NCI-H446 treated with DMSO at 0.1 percent for 48 hours (cell line): ENCODE measurements at regions not wholly inside any gene's neighbourhood (a gene's known extent, or its start where the extent isn't known, plus 50 kb on each side); places are given as distances from the start of the nearest gene placed in this dataset.

Experiments
- DNase-seq: peaks from one replicate; lab custom pipeline; 2025; lab: John Stamatoyannopoulos, UW

- DNase-seq, result no peak
Observed at GRCh38 chr2:196439760-196440159, 199.8 kb upstream of the CCDC150 start.

DNA sequence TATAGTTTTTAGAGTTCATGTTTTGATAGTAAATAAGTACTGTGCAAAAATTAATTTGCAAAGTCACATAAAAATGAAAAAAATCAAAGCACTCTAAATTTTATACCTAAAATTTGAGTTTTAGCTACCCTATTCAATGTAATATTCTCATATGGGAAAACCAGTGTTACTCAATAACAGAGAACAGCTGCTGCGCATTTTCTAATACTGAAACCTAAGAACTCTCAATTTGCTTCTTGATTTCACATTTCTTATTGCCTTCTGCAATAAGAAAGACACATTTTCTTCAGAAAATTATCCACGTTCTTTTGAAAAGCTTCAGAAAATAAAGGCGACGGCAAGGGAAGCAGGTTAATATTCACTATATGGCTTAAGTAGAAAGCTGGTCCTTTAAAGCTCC, 199.1 kb upstream of the CCDC150 start:
- DNase-seq, result no peak

- DNase-seq, result no peak
Observed at GRCh38 chr2:196441527-196441926, 198.0 kb upstream of the CCDC150 start.

GRCh38 chr2:196442211-196442610, 197.3 kb upstream of the CCDC150 start:
- DNase-seq, result no peak

GRCh38 chr2:196444442-196444841, 195.1 kb upstream of the CCDC150 start:
- DNase-seq, result no peak

- DNase-seq, result no peak
Observed at GRCh38 chr2:196445991-196446390, 193.5 kb upstream of the CCDC150 start.

DNA sequence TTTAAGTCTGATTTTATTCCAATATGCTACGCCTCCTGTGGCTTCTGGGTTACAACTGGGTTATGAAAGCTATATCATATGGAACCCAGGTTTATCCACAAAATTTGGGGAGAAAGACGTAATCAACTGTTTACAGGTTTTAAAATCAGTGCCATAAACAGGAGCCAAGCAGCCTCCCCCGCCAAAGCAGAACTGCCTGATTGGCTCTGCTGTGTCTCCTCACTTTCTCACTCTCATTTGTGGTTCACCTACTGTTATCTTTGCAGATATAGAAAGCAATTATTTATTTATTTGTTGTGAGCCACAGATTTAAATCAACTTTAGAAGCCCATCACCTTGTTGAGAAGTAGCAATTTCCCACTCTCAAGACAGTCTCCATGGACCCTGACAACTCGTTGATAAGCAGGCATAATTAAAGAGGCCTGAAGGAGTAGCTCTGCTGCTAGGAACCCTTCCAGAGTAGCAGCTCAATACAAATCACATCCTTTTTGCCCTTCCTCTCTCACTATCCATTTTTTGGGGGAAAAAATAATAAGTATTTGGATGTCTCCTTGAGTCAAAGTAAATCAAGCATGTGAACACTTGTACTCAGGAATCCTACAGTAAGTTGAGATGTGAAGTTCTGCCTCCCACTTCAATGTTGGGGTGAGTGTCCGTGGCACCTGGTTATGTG, 191.0 kb upstream of the CCDC150 start:
- no peak for DNase-seq

GRCh38 chr2:196449083-196449482, 190.4 kb upstream of the CCDC150 start:
- no peak for DNase-seq

DNA sequence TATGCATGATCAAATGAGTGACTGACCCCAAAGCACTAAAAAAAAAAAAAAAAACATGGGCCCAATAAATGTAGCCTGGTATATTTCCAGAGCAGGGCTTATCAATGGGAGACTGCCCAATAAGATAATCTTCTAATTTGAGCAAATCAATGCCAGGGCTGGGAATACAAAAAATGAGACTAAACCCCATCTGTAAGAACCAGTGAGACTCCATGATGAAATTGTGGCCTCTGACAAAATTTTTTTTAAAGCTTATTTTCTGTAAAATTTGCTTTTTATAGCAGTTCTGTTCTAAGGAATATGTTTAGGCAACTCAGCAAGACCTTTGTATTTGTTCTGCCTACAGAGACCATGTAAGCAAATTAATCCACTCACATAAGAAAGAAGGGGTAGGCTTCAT, 186.8 kb upstream of the CCDC150 start:
- no peak for DNase-seq

- DNase-seq, result no peak
Observed at GRCh38 chr2:196453613-196454047, 185.9 kb upstream of the CCDC150 start.

GRCh38 chr2:196454492-196454891, 185.0 kb upstream of the CCDC150 start:
- DNase-seq, result no peak

DNA sequence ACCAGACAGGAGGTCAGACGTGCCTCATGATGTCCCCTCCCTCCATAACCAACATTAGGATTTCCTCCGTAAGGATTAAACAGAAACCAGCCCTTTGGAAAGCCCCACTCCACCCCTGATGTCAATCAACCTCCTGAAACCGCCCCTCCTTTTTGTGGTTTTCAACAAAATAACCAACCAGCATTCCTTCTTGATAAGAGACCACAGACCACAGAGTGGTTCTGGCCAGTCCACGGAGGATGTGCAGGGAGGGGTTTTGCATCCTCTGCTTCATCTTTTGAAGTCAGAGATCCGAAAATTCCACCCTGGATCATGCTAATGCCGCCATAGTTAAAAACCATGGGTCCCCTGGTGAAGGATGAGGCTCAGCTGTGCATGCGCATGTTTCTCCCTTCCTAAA, 180.0 kb upstream of the CCDC150 start:
- no peak for DNase-seq

DNA sequence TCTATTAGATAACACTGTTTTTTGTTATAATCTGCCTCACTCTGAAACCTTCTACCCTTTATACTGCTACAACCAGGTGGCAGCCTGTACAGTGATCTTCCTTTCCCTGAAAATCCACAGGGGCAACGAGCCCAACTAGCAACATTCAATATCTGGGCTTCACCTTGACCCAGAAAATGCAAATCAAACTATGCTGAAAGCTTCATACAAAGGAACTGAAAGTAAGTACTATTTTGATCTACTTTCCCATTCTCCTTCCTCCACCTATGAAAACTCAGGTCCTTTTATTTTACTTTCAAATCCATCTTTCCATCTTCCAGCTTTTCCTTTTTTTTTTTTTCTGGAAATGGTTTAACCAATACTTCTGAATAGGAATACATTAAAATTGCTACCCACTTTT, 175.8 kb upstream of the CCDC150 start:
- DNase-seq, result no peak

GRCh38 chr2:196464311-196464710, 175.2 kb upstream of the CCDC150 start:
- no peak for DNase-seq

- DNase-seq, result no peak
Observed at GRCh38 chr2:196466581-196466980, 172.9 kb upstream of the CCDC150 start.

DNA sequence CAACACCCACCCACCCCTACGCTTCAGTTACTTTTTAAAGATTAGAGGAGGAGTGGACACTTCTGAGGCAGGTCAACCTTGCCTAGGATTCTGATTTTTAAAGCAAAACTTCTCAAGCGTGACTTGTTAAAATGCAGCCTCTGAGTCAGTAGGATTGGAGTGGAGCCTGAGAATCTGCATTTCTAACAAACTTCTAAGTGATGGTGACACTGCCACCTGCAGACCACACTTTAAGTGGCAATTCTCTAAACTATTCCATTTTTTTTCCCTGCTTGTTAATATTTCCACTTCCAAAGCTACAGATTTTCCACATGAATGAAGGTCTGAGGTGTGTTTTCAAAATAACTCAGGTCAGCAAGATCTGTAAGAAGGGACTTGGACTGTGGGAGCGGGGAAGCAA, 171.1 kb upstream of the CCDC150 start:
- DNase-seq, result no peak

DNA sequence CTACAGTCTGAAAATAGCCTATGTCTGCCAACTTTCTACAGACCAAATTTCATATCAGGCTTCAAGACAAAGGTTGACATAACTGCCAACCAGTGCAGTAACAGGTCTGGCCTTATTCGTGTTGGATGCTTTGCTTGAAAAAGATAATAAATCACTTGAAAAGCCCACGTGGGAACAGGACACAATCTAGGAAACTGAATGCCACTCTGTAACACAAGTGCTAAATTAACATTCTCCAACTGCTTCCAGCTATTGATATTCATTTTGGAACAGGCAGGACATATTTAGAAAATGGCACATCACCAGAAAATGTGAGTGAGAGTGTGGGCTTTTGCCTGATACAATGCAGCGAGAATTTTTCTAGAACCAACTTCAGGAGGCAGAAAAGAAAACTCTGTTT, 165.9 kb upstream of the CCDC150 start:
- DNase-seq, result peak; percentile 90

- DNase-seq, result no peak
Observed at GRCh38 chr2:196475611-196476010, 163.9 kb upstream of the CCDC150 start.

DNA sequence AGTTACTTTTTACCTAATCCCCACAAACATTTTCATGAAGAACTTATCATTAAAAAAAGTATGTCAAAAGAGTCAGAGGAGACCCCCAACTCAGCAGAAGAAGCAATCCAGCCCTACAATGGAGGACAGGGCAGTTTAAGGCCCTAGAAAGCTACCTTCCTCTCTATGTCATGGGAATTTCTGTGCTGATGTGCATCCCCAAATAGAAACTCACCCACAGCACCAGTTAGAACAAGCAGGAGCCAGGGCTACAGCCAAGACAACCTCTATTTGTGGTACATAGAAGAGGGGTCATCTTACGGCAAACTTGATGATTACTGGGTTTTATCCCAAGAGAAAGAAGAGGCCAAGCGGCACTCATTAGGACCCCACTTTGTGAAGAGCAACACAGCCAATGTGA, 160.9 kb upstream of the CCDC150 start:
- DNase-seq, result no peak

- DNase-seq, result peak; percentile 42
Observed at GRCh38 chr2:196479350-196479749, 160.2 kb upstream of the CCDC150 start.

GRCh38 chr2:196480653-196481323, 158.7 kb upstream of the CCDC150 start:
- DNase-seq, result peak; percentile 84

DNA sequence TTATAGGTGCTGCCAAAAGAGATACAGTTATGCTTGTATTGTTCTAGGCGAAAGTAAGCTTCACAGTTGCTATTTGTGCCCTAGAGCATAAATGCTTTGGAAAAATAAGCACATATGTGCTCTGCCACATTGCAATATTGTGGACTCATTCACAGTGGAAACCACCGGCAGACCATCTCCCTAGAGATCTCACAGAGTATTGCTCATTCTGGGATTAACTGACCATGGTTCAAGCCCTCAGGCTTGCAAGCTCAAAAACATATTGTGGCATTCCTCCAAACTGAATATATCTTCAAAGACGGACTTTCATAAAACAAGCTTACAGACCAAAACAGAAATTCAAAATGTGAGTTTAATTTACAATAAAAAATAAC, 158.2 kb upstream of the CCDC150 start:
- DNase-seq, result no peak

GRCh38 chr2:196482119-196483065, 157.1 kb upstream of the CCDC150 start:
- no peak for DNase-seq
